Suppressor macrophage (primary cell): ENCODE measurements at regions not wholly inside any gene's neighbourhood (a gene's known extent, or its start where the extent isn't known, plus 50 kb on each side); places are given as distances from the start of the nearest gene placed in this dataset.
"Not testable (repeated sequence)": the region's sequence is repeated elsewhere in the genome, so short reads cannot be mapped to it uniquely, and the experiment has no call there.

ENCODE experiments used
- DNase-seq, 4 experiments: peaks; one replicate each; pipeline ENCODE4 v3.0.0-alpha.2; 2020 to 2022

DNA sequence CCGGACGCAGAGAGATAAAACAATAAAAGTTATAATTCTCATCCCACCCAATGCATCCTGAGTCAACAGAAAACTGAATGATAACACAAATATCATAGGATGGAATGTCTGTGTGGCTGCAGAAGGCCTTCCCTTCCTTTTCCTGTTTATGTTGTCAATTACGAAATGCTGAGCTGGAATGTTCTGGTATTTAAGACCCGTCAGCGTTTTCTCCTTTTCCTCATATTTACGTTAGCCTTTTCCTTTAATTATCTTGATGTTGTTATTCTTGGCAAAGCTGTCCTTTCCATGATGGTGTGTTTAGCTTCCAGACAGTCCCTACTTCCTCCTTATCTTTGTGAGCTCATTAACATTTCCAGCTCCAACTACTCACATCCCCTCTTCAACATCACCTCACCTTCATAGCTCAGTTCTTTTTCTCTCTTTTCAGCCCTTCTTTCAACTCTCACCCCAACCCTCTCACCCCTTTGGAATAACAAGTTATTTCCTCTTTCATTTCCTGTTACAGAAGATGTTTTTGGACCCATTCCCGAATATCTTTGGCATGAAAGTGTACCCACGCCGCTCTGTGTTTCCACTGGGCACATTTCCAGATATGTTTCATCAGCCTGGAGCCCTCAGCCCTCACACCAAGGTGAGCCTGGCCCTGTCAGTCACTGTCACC, 221.6 kb downstream of the NR2F1-AS1 start:
- DNase-seq, result no peak

- DNase-seq, result no peak
Observed at GRCh38 chr5:93358176-93358575, 222.8 kb downstream of the NR2F1-AS1 start.

DNA sequence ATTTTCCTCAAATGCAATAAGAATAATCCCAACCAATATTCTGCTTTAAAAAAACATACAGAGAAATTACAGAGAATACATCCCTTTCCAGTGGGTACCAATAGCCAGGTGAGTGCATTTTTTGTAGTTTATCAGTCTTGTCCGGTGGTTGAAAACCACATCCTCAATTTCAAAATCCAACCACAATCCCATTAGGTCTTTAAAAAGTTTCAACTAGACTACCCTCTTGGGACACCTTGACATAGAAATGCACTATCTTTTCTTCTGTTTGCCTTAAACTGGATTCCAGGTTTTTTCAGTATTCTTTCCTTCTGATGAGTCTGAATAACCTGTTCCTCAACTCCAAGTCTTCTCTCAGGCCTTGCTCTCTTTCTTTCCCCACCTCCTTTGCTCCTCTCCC, 223.3 kb downstream of the NR2F1-AS1 start:
- no peak for DNase-seq

DNA sequence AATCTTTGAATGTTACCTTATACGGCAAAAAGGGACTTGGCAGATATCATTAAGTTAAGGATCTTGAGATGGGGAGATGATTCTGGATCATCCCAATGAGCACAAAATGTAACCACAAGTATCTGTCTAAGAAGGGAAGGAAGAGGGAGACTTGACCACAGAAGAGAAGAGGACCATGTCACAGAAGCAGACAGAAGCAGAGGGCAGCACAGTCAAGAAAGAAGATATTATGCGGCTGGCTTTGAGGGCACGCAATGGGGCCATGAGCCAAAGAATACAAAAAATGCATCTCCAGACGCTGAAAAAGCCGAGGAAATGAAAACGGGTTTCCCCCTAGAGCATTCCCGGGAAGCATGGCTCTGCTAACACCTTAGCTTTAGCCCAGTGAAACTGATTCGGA, 225.3 kb downstream of the NR2F1-AS1 start:
- no peak for DNase-seq

GRCh38 chr5:93352186-93352585, 228.8 kb downstream of the NR2F1-AS1 start:
- no peak for DNase-seq

DNA sequence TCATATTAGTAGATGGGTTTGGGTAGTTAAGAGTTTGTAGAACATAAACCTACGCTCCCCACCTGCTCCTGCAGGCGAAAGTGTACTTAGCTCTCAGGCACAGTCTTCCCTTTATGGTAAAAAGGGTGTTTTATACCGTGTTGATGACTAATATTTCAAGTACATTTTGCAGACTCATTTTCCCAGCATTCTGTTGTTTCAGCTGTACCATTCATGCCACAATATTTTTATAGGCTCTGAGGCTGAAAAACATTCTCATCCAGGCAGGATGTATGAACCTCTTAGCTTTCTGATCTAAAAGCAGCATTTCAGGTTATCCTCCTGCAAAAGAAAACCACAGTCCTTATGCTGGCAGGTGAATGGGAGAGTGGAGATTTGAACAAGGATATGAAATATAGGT, 231.4 kb downstream of the NR2F1-AS1 start:
- no peak for DNase-seq

- DNase-seq, result no peak
Observed at GRCh38 chr5:93348231-93348630, 232.8 kb downstream of the NR2F1-AS1 start.

DNA sequence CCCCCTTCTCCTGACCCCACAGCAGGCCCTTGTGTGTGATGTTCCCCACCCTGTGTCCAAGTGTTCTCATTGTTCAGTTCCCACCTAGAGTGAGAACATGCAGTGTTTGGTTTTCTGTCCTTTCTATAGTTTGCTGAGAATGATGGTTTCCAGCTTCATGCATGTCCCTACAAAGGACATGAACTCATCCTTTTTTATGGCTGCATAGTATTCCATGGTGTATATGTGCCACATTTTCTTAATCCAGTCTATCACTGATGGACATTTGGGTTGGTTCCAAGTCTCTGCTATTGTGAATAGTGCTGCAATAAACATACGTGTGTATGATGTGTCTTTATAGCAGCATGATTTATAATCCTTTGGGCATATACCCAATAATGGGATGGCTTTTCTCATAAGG, 234.2 kb downstream of the NR2F1-AS1 start:
- DNase-seq, result not testable (repeated sequence)

DNA sequence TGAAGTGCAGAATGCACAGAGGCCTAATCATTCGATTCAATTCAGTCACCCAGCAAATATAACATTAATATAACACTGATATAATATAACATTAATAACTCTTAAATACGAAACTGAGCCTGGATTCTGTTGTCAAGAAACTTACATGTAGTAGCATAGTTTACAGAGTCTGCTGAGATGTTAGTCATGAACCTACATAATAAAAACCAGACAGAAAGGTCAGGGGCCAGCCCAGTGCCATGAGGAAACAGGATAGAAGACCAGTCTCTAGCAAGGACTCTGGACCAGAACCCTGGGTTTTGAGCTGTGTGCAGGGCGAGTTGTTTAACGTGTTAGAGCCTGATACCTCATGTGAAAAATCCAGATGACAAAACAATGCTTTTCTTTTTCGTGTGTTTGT, 234.7 kb downstream of the NR2F1-AS1 start:
- no peak for DNase-seq

DNA sequence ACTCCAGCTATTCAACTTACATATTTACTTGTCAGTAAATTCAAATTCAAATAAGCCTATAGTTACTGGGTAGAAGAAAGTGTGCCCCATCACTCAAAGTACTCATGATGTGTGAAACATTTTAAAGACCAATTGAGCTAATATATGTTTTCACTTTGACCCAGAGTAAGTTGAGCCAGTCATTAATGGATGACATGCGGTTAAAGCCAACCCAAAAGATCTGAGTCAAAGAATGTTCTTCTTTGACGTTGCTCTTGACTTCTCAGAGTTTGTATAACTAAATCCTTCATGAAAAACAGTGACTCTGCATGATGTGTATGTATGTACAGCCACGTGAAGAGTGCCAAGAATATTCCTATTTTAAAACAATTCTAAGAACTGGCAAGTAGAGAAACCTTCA, 237.4 kb downstream of the NR2F1-AS1 start:
- no peak for DNase-seq

DNA sequence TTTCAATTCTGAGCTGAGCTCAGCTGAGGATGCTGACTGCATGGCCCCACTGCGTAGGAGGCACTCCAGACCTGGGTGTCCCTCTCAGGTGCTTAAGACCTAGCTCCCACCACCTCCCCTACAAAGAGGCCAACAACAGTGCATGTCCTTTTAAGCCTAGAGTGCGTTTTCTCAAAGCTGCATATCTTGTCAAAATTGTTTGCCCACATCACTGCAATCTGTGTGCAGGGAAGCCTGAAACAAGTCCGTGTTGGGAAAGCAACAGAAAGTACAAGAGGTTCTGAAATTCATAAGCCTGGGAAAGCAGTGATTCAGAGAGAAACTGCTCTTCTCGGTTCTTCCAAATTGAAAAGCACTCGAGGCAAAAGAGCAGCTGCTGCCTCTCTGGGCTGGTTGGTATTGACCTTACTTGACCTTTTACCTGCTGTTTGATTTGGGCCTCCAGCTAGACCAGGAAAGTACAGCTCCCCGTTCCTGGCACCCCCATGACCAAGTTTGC, 238.4 kb downstream of the NR2F1-AS1 start:
- DNase-seq, result no peak

- no peak for DNase-seq
Observed at GRCh38 chr5:93340881-93341280, 240.1 kb downstream of the NR2F1-AS1 start.

GRCh38 chr5:93337138-93337537, 243.9 kb downstream of the NR2F1-AS1 start:
- no peak for DNase-seq

DNA sequence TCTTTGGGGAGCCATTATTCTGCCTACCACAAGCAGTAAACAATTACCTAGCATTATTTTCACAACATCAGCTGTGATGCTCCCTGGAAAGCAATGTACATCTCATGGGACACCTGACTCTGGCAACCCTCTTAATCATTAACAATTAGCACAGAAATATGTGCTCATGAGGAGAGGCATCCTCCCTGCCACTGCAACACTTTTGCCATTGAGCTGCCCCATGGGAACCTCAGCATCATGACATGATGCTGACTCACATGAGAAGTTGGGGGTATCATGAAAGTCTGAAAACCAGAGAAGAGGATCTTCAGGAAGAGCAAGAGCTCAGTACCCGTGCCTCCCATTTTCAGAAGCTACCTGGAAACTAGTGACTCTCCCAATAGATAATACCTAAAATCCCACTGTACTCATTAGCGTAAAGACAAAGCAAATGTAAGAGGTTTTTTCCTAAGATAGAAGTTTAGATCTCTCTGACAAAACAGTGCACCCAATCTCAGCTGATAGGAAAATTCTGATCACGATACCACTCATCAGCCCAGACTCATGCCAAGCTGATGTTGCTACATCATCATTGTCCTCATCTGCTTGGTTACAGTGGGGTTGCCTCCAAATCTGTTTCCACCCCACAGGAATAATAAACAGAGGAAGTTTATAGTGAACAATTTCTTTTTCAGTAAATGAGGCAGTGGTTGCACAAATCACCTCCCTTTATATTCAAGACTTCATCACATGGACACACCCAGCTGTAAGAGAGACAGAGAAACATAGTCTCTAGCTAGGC, 244.5 kb downstream of the NR2F1-AS1 start:
- DNase-seq, result no peak

GRCh38 chr5:93331863-93332262, 249.2 kb downstream of the NR2F1-AS1 start:
- DNase-seq, result no peak

DNA sequence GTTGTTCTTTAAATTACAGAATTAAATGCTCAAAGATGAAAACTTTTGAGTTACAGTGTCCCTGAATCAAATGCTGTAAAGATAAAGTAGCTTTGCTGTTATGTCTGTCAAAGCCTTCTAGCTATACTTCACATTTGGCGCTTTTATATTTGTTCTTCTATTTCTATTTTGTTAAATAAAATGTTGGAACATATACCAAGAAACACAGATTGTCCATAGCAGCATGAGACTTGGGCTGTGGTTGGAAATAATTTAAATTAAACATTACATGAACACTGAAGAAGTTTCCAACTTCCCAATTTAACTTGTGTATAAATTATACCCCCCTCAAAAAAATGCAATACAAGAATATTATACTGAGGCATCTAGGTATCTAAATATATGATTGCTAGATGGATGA, 249.8 kb downstream of the NR2F1-AS1 start:
- no peak for DNase-seq

GRCh38 chr5:93330506-93330905, 250.5 kb downstream of the NR2F1-AS1 start:
- no peak for DNase-seq

DNA sequence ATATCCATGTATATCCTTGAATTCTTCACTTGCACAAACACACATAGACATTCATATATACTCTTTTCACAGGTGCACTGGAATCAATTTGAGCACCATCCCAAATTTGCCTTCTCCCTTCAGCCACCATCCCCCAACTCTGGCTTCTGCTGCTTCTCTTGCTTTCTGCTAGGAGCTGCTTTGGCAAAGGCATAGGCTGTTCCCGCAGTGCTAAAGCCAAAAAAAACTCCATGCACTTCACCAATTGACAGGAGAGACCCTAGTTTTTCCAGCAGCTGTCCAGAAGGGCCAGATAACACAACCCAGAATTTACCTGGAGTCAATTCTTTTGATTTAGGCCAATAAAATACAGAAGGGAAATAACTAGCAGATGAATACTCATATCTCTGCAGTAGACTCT, 251.3 kb downstream of the NR2F1-AS1 start:
- DNase-seq, result no peak

DNA sequence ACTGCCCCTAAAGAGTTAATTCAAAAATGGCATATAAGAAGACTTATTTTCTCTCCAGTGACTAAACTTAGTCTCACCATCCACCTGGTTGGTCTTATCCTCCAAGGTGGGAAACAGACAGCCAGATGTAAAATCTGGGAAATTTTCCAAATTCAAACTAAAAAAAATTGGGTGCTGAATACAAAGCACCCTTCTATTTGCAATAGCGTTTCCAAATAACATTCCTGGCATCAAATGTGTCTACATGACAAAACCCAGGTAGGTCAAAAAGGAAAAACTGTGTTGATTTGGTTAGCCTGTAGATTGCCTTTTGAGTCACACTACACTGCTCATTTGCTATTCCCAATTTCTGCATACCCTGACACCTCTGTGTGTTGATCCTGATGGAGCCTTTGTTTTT, 252.2 kb downstream of the NR2F1-AS1 start:
- DNase-seq, result no peak

GRCh38 chr5:93327605-93328004, 253.4 kb downstream of the NR2F1-AS1 start:
- no peak for DNase-seq

DNA sequence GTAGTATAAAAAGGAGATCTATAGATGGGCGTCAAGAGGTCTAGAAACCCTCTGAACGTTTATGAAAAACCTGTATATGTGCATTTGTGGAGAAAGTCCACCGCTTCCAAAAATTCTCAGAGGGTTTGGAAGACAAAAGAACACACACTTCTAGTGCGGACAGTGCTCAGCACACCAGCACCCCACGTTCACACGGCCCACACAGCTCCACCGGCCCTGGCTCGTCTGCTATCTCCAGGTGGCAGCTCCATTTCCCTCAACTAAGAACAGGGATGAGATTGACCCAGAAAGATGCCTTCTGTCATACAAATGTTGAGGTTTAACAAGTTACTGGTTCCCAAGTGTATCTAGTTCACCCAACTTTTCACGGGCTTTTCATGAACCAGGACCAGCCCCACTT, 255.1 kb downstream of the NR2F1-AS1 start:
- DNase-seq, result no peak

DNA sequence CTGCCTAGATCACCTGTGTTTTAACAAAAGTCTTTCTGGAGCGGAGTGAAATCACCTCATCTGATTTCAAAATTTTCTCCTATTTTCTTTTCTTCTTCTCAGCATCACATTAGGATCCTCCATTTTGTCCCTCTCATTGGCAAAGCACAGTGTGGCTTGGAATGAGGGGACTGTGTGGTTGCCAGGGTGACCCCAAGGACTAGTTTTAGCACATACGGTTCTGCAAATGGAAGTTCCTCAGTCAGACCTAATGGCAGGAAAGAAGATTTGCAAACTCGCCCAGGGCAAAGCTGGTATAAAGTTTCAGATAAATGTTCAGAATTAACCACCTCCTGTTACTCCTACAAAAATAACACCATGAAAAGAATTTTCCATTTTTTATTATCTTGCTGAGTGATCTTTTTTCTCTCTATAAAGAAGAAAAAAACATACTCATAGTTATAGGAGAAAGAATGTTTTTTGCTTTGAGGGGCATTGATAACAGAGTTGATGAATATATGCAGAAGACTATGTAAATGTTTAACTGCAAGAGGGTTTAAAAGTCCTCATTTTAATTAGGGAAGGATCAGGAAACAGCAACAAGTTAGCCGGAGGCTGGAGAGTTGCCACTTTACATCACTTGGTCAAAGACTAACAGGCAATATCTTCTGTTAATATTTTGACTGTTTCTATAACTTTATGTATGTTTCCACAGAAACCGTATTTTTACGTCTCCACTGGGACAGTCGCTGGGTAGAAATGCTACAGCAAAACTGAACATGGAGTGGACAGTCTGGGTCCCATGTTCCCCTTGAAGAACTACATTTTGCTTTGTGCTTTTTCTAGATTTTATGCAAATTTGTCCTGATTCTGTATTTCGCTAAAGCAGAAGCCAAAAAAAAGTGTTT, 257.8 kb downstream of the NR2F1-AS1 start:
- DNase-seq, result no peak

DNA sequence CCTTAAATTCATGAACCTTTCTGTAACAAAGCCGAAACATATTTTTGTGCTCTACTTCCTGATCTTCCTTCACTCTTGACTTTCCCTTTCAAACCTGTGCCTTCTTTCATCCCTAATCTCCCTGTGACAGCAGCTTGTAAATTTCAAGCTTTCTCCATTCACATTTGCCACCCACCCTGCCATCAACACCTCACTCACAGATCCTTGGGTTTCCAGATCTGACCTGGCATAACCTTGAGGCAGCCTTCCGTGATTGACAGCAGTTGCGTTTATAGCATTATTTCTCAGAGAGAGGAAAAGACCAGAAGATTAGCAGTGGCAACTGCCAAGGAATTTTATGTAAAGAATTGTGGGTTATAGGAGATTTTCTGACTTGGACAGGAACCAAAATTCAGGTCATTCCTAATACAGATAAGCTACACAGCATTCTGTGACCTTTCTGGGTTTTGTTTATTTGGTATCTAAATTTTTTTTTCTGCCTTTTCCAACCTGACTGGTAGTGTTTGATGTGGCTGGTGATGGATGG, 260.0 kb downstream of the NR2F1-AS1 start:
- DNase-seq, result no peak
